OCI-LY3 (cell line): ENCODE measurements at regions not wholly inside any gene's neighbourhood (a gene's known extent, or its start where the extent isn't known, plus 50 kb on each side); places are given as distances from the start of the nearest gene placed in this dataset.
A peak's percentile ranks its signal among the peaks of the same experiment; 100 is the strongest.
"Not testable (repeated sequence)": the region's sequence is repeated elsewhere in the genome, so short reads cannot be mapped to it uniquely, and the experiment has no call there.

ENCODE experiments used
- H2AFZ ChIP-seq: fragments of 200-600, 300-600 bp; shearing (Covaris generic); 2 replicates; pipeline ENCODE4 v1.6.0; 2014; ENCODE audit warnings: antibody characterized with exemption, low read depth, low read length
- H3K27ac ChIP-seq: fragments of 200-600, 300-600 bp; sonication (generic); 2 replicates; pipeline ENCODE4 v1.5.1; 2014; ENCODE audit warnings: mild to moderate bottlenecking, low read length, moderate library complexity, mixed read lengths
- H3K27me3 ChIP-seq: fragments of 200-600, 300-600 bp; sonication (generic); 2 replicates; pipeline ENCODE4 v1.6.1; 2014; ENCODE audit warnings: low read depth, low read length, mixed read lengths
- H3K36me3 ChIP-seq: fragments of 200-600, 300-600 bp; sonication (generic); replicated peaks from 2 replicates; pipeline ENCODE3; 2014; ENCODE audit warnings: low read depth, low read length, mixed read lengths
- H3K4me1 ChIP-seq: fragments of 300-600, 200-600 bp; sonication (generic); 2 replicates; pipeline ENCODE4 v1.6.1; 2014; ENCODE audit warnings: low read length, mixed read lengths
- H3K4me2 ChIP-seq: fragments of 200-600, 300-600 bp; sonication (generic); 2 replicates; pipeline ENCODE4 v1.6.1; 2014; ENCODE audit warnings: low read length, mixed read lengths
- H3K4me3 ChIP-seq: fragments of 300-600, 200-600 bp; sonication (generic); 2 replicates; pipeline ENCODE4 v1.5.1; 2014; ENCODE audit warnings: antibody characterized with exemption, mild to moderate bottlenecking, low read length, moderate library complexity
- H3K79me2 ChIP-seq: fragments of 300-600, 200-600 bp; shearing (Covaris generic); 2 replicates; pipeline ENCODE4 v1.6.1; 2014; ENCODE audit warnings: mild to moderate bottlenecking, low read length, mixed read lengths
- H3K9ac ChIP-seq: fragments of 300-600, 200-600 bp; shearing (Covaris generic); 2 replicates; pipeline ENCODE4 v1.6.0; 2014; ENCODE audit warnings: mild to moderate bottlenecking, low read length, moderate library complexity
- H3K9me3 ChIP-seq: fragments of 200-600, 300-600 bp; shearing (Covaris generic); 2 replicates; pipeline ENCODE4 v1.6.1; 2014; ENCODE audit warnings: low read length, mixed read lengths; ENCODE audit not compliant: insufficient read depth
- H4K20me1 ChIP-seq: fragments of 200-600, 300-600 bp; sonication (generic); 2 replicates; pipeline ENCODE4 v1.6.1; 2016; ENCODE audit warnings: low read length, mixed read lengths; ENCODE audit not compliant: insufficient read depth
- CTCF ChIP-seq: fragments of 200-600, 300-600 bp; sonication (generic); IDR thresholded peaks from 2 replicates; pipeline ENCODE4 v1.5.1; 2014; ENCODE audit warnings: antibody characterized with exemption, low read length, low read depth
- EZH2phosphoT487 ChIP-seq: fragments of 200-600 bp; shearing (Covaris generic); IDR thresholded peaks from 2 replicates; pipeline ENCODE4 v1.6.1; 2018; ENCODE audit warnings: antibody characterized with exemption, mixed run types, low read depth

GRCh38 chr14:58992935-58993334 lies 195.5 kb upstream of the DAAM1 start:
- no peak overlapping the region for H3K9ac ChIP-seq
- H3K36me3 ChIP-seq, result peaks cover 9% of the 10 kb centered on the region
- peaks cover 13% of the 10 kb centered on the region for H3K4me1 ChIP-seq
- no peaks in the 10 kb centered on the region for H4K20me1 ChIP-seq
- no peak overlapping the region for H3K27ac ChIP-seq
- H2AFZ ChIP-seq, result no peak overlapping the region
- no peak overlapping the region for H3K4me2 ChIP-seq
- peaks cover 21% of the 10 kb centered on the region for H3K27me3 ChIP-seq
- TF ChIP-seq EZH2phosphoT487, result no peak
- no peak for TF ChIP-seq CTCF
- H3K9me3 ChIP-seq, result peaks cover 15% of the 10 kb centered on the region; the same call in 1 of the 2 replicates
- H3K79me2 ChIP-seq, result no peaks in the 10 kb centered on the region
- no peak overlapping the region for H3K4me3 ChIP-seq

GRCh38 chr14:58994130-58994529 lies 194.3 kb upstream of the DAAM1 start:
- H2AFZ ChIP-seq, result no peak overlapping the region
- peaks cover 9% of the 10 kb centered on the region for H3K36me3 ChIP-seq
- no peak overlapping the region for H3K9ac ChIP-seq
- peaks cover 13% of the 10 kb centered on the region for H3K4me1 ChIP-seq
- H4K20me1 ChIP-seq, result no peaks in the 10 kb centered on the region
- H3K4me3 ChIP-seq, result no peak overlapping the region
- H3K27me3 ChIP-seq, result peaks cover 21% of the 10 kb centered on the region
- no peak overlapping the region for H3K4me2 ChIP-seq
- no peak overlapping the region for H3K27ac ChIP-seq
- H3K9me3 ChIP-seq, result peaks cover 15% of the 10 kb centered on the region; the same call in 1 of the 2 replicates
- no peak for TF ChIP-seq EZH2phosphoT487
- no peak for TF ChIP-seq CTCF
- no peaks in the 10 kb centered on the region for H3K79me2 ChIP-seq

DNA sequence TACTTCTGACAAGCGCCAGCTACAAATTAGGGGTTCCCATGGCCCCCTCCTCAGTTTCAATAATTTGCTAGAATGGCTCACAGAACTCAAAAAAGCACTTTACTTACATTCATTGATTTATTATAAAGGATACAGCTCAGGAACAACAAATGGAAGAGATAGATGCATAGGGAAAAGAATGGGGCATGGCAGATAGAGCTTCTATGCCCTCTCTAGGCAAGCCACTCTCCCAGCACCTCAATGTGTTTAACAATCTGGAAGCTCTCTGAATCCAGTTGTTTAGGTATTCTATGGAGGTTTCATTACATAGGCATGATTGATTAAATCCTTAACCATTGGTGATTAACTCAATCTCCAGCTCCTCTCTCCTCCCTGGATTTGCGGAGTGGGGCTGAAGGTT lies 184.5 kb upstream of the DAAM1 start:
- Histone ChIP-seq H3K9ac (no peak overlapping the region), H3K4me1 (no peaks in the 10 kb centered on the region)
- peak; percentile 50 for TF ChIP-seq CTCF
- TF ChIP-seq EZH2phosphoT487, result no peak

GRCh38 chr14:59006179-59006578 lies 182.3 kb upstream of the DAAM1 start:
- H3K36me3 ChIP-seq, H3K4me1 ChIP-seq, H3K4me2 ChIP-seq, H3K79me2 ChIP-seq, H3K9me3 ChIP-seq, H3K27ac ChIP-seq, H2AFZ ChIP-seq, H3K4me3 ChIP-seq, H3K27me3 ChIP-seq, H3K9ac ChIP-seq, H4K20me1 ChIP-seq: not testable (repeated sequence)

More for the DNA sequence above, 184.5 kb upstream of the DAAM1 start:
- H3K4me3 ChIP-seq, result no peak overlapping the region
- H3K27me3 ChIP-seq, result no peaks in the 10 kb centered on the region
- no peak overlapping the region for H3K4me2 ChIP-seq
- no peaks in the 10 kb centered on the region for H3K79me2 ChIP-seq
- no peak overlapping the region for H3K27ac ChIP-seq
- H3K36me3 ChIP-seq, result peaks cover 3% of the 10 kb centered on the region
- H2AFZ ChIP-seq, result no peak overlapping the region
- no peaks in the 10 kb centered on the region for H4K20me1 ChIP-seq
- peaks cover 4% of the 10 kb centered on the region; the same call in 1 of the 2 replicates for H3K9me3 ChIP-seq

DNA sequence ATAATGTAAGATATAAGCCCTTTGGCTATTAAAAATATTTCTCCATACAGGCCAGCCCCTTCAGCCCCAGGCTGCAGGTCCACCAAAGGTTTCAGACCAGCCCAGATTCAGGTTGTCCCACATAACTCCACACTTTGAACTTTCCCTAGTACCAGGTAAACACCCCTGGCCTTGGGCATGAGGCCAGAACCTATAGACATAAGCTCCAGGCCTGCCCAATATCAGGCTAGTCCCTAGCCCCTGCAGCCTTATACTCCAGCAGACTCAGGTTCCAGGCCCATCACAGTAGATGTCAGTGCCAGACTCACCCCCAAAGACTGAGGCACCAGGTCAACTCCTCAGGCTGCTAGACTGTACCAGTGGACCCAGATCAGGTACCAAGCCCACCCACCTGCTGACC lies 178.5 kb upstream of the DAAM1 start:
- Histone ChIP-seq H2AFZ (no peak overlapping the region), H3K9me3 (peaks cover 12% of the 10 kb centered on the region), H4K20me1 (no peaks in the 10 kb centered on the region), H3K36me3 (peaks cover 10% of the 10 kb centered on the region), H3K4me2 (no peak overlapping the region), H3K79me2 (no peaks in the 10 kb centered on the region), H3K27me3 (no peaks in the 10 kb centered on the region), H3K4me1 (no peaks in the 10 kb centered on the region), H3K27ac (no peak overlapping the region), H3K9ac (no peak overlapping the region), H3K4me3 (no peak overlapping the region)
- TF ChIP-seq CTCF (no peak), EZH2phosphoT487 (no peak)
